Stimulated activated naive B cell treated with anti-CD40 and anti-IgM and Interleukin-4, amounts not matched to agents 10 μg/mL and 1 μg/mL and 100 μg/mL, for 72 hours (primary cell): ENCODE measurements at regions not wholly inside any gene's neighbourhood (a gene's known extent, or its start where the extent isn't known, plus 50 kb on each side); places are given as distances from the start of the nearest gene placed in this dataset.
"Not testable (repeated sequence)": the region's sequence is repeated elsewhere in the genome, so short reads cannot be mapped to it uniquely, and the experiment has no call there.

ENCODE experiments used
- ATAC-seq, 2 donors: fragments of 150-1000 bp; cut with Tn5 transposase; replicated peaks; 2 replicates each; pipeline ENCODE4 v1.10.0; 2021; ENCODE audit warnings: moderate library complexity in 1 of 2
- DNase-seq: peaks from one replicate; pipeline ENCODE4 v3.0.0; 2021
- H3K27ac Mint-ChIP-seq: one replicate; pipeline ENCODE4 v1.8.0; 2022; ENCODE audit warnings: mild to moderate bottlenecking, mixed read lengths
- H3K27me3 Mint-ChIP-seq, 2 donors: one replicate each; pipeline ENCODE4 v1.8.0; 2022; ENCODE audit warnings: mixed read lengths in 2 of 2
- H3K36me3 Mint-ChIP-seq, 2 donors: one replicate each; pipeline ENCODE4 v1.8.0; 2022; ENCODE audit warnings: mixed read lengths in 2 of 2, mild to moderate bottlenecking in 1 of 2
- H3K4me1 Mint-ChIP-seq, 2 donors: one replicate each; pipeline ENCODE4 v1.8.0; 2022; ENCODE audit warnings: mixed read lengths in 2 of 2, mild to moderate bottlenecking in 1 of 2
- H3K4me3 Mint-ChIP-seq, 2 donors: one replicate each; pipeline ENCODE4 v1.8.0; 2022; ENCODE audit warnings: mild to moderate bottlenecking in 2 of 2, mixed read lengths in 2 of 2, moderate library complexity in 1 of 2
- H3K9me3 Mint-ChIP-seq, 2 donors: one replicate each; pipeline ENCODE4 v1.8.0; 2022; ENCODE audit warnings: mixed read lengths in 2 of 2, mild to moderate bottlenecking in 1 of 2

GRCh38 chr17:77556383-77557061 is 402.0 kb upstream of the TNRC6C start:
- H3K4me1 Mint-ChIP-seq = peaks cover 5 to 12% of the 10 kb centered on the region in 2 donors
- no peaks in the 10 kb centered on the region for H3K36me3 Mint-ChIP-seq

GRCh38 chr17:77558846-77559626 is 399.5 kb upstream of the TNRC6C start:
- H3K4me3 Mint-ChIP-seq = no peak overlapping the region
- peaks cover 28 to 29% of the 10 kb centered on the region in 2 donors for H3K27me3 Mint-ChIP-seq
- ATAC-seq (no peak), DNase-seq (no peak)
- H3K27ac Mint-ChIP-seq = no peak overlapping the region
- no peaks in the 10 kb centered on the region for H3K36me3 Mint-ChIP-seq
- H3K4me1 Mint-ChIP-seq = peaks cover 2% of the 10 kb centered on the region in 2 donors
- no peaks in the 10 kb centered on the region for H3K9me3 Mint-ChIP-seq

More at GRCh38 chr17:77556383-77557061, 402.0 kb upstream of the TNRC6C start:
- ATAC-seq (no peak), DNase-seq (no peak)
- Mint-ChIP-seq H3K27ac (no peak overlapping the region), H3K9me3 (no peaks in the 10 kb centered on the region), H3K27me3 (peaks cover 19 to 29% of the 10 kb centered on the region in 2 donors), H3K4me3 (no peak overlapping the region)

DNA sequence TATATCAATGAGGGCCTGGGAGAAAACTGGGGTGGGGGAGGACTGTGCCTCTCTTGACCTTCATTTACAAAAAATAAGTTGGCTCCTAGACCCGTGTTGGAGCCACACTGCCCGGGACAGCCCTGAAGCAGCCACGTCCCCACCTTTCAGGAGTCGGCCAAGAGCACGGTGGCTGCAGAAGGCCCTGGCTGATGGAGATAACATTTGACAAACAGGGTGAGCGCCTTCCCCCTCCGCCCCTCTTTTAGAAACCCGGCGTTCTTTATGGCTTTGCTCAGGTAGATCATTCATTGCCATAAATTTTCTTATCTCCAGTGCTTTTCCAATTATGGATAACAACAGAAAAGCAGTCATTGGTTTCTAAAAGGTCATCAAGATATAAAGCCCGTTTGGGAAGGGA is 398.1 kb upstream of the TNRC6C start:
- Mint-ChIP-seq H3K4me1 (no peaks in the 10 kb centered on the region), H3K9me3 (no peaks in the 10 kb centered on the region), H3K4me3 (no peak overlapping the region), H3K27me3 (peaks cover 30 to 36% of the 10 kb centered on the region in 2 donors), H3K27ac (no peak overlapping the region), H3K36me3 (no peaks in the 10 kb centered on the region)
- ATAC-seq (no peak), DNase-seq (no peak)

DNA sequence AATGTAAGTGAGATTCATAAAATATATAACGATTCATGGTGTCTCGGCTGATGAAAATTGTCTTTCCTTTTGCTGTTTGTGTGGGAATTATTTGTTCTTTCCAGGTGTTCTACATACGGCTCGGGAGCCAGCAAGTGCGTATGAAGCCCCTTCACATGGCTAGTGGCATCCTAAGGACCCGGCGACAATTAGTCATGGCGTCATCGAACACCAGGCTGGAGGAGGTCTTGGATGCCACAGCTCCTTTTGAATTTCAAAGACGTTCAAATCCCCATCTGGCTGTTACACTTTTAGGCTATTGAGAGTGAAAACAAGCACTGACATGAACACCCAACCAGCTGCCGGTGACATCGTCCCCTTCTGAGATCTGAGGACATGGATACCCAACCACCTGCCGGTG is 397.7 kb upstream of the TNRC6C start:
- no peaks in the 10 kb centered on the region for H3K9me3 Mint-ChIP-seq
- H3K27ac Mint-ChIP-seq = no peak overlapping the region

DNA sequence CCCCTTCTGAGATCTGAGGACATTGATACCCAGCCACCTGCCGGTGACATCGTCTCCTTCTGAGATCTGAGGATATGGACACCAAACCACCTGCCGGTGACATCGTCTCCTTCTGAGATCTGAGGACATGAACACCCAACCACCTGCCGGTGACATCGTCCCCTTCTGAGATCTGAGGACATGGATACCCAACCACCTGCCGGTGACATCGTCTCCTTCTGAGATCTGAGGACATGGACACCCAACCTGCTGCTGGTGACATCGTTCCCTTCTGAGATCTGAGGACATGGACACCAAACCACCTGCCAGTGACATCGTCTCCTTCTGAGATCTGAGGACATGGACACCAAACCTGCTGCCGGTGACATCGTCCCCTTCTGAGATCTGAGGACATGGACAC is 396.1 kb upstream of the TNRC6C start:
- not testable (repeated sequence) for H3K36me3 Mint-ChIP-seq, H3K9me3 Mint-ChIP-seq, H3K27ac Mint-ChIP-seq, H3K4me1 Mint-ChIP-seq, H3K4me3 Mint-ChIP-seq, DNase-seq, ATAC-seq
- peaks cover 37% of the 10 kb centered on the region in 2 donors for H3K27me3 Mint-ChIP-seq

More for the DNA sequence above, 397.7 kb upstream of the TNRC6C start:
- peaks cover 0 to 2% of the 10 kb centered on the region in 2 donors for H3K4me1 Mint-ChIP-seq
- H3K36me3 Mint-ChIP-seq = no peaks in the 10 kb centered on the region
- peaks cover 34 to 40% of the 10 kb centered on the region in 2 donors for H3K27me3 Mint-ChIP-seq
- DNase-seq (no peak), ATAC-seq (no peak)
- H3K4me3 Mint-ChIP-seq = no peak overlapping the region

- ATAC-seq (no peak), DNase-seq (no peak)
- H3K9me3 Mint-ChIP-seq = no peaks in the 10 kb centered on the region
- no peaks in the 10 kb centered on the region for H3K36me3 Mint-ChIP-seq
- H3K4me1 Mint-ChIP-seq = peaks cover 0 to 6% of the 10 kb centered on the region in 2 donors
- no peak overlapping the region for H3K4me3 Mint-ChIP-seq
- H3K27me3 Mint-ChIP-seq = peaks cover 32% of the 10 kb centered on the region in 2 donors
- H3K27ac Mint-ChIP-seq = no peak overlapping the region
Measured at GRCh38 chr17:77563439-77564102, 394.9 kb upstream of the TNRC6C start.

DNA sequence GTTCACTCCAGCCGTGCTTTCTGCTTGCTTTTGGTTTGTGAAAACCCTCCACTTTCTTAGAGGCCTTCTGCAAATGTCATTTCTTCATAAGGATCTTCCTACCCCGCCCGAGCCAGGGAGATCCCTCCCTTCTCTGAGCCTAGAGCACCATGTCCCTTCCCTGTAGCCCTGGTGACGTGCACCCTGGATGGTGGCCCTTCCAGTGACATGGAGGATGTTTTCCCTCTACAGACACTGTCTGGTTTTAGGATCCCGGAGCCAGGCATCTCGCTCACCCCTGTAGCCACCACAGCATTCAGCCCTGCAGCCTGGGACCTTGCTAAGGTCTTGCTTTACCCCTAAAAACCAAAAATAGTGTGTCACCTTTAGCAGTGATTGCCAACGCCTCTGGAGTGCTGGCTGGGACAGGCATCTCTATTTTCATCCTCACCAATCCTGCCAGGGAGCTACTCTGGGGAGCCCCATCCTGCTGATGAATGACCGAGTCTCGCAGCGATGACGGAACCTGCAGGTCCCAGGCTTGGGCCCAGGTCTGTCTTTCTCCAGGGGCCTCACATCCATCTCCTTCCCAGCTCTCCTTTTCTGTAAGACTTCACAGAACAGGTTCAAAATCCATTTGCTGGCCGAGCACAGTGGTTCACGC is 394.1 kb upstream of the TNRC6C start:
- no peak for DNase-seq
- Mint-ChIP-seq H3K4me3 (no peak overlapping the region), H3K9me3 (no peaks in the 10 kb centered on the region), H3K36me3 (no peaks in the 10 kb centered on the region), H3K27me3 (peaks cover 30 to 35% of the 10 kb centered on the region in 2 donors), H3K4me1 (peaks cover 0 to 6% of the 10 kb centered on the region in 2 donors), H3K27ac (no peak overlapping the region)
- ATAC-seq = no peak

GRCh38 chr17:77565166-77565565 is 393.3 kb upstream of the TNRC6C start:
- Mint-ChIP-seq H3K27ac (no peak overlapping the region), H3K27me3 (peaks cover 33 to 35% of the 10 kb centered on the region in 2 donors), H3K9me3 (no peaks in the 10 kb centered on the region), H3K36me3 (no peaks in the 10 kb centered on the region), H3K4me1 (peaks cover 0 to 6% of the 10 kb centered on the region in 2 donors), H3K4me3 (no peak overlapping the region)
- DNase-seq = no peak
- ATAC-seq = no peak

DNA sequence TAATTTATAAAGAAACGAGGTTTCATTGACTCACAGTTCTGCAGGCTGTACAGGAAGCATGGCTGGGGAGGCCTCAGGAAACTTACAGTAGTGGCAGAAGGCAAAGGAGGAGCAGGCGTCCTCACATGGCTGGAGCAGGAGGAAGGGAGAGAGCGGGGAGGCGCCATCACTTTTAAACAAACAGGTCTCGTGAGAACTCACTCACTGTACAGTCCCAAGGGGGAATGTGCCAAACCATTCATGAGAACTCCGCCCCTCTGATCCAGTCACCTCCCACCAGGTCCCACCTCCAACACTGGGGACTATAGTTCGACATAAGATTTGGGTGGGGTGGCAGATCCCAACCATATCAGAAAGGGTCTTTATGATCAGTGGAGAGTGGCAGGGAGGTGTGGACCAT is 392.4 kb upstream of the TNRC6C start:
- H3K27ac Mint-ChIP-seq = no peak overlapping the region
- no peaks in the 10 kb centered on the region for H3K36me3 Mint-ChIP-seq
- no peak overlapping the region for H3K4me3 Mint-ChIP-seq
- peaks cover 37 to 42% of the 10 kb centered on the region in 2 donors for H3K27me3 Mint-ChIP-seq
- no peak for ATAC-seq
- no peaks in the 10 kb centered on the region for H3K9me3 Mint-ChIP-seq
- DNase-seq = no peak
- peaks cover 0 to 6% of the 10 kb centered on the region in 2 donors for H3K4me1 Mint-ChIP-seq

GRCh38 chr17:77566566-77567138 is 391.9 kb upstream of the TNRC6C start:
- no peak overlapping the region for H3K27ac Mint-ChIP-seq
- DNase-seq (no peak), ATAC-seq (no peak)
- H3K27me3 Mint-ChIP-seq = peaks cover 41 to 46% of the 10 kb centered on the region in 2 donors
- H3K4me1 Mint-ChIP-seq = peaks cover 3 to 11% of the 10 kb centered on the region in 2 donors
- no peaks in the 10 kb centered on the region for H3K9me3 Mint-ChIP-seq
- H3K4me3 Mint-ChIP-seq = no peak overlapping the region
- no peaks in the 10 kb centered on the region for H3K36me3 Mint-ChIP-seq

GRCh38 chr17:77568540-77568939 is 390.0 kb upstream of the TNRC6C start:
- no peaks in the 10 kb centered on the region for H3K9me3 Mint-ChIP-seq
- peaks cover 10 to 25% of the 10 kb centered on the region in 2 donors for H3K4me1 Mint-ChIP-seq
- H3K4me3 Mint-ChIP-seq = no peak overlapping the region
- DNase-seq (no peak), ATAC-seq (no peak)
- H3K27me3 Mint-ChIP-seq = peaks cover 48 to 64% of the 10 kb centered on the region in 2 donors
- H3K27ac Mint-ChIP-seq = no peak overlapping the region
- H3K36me3 Mint-ChIP-seq = no peaks in the 10 kb centered on the region

DNA sequence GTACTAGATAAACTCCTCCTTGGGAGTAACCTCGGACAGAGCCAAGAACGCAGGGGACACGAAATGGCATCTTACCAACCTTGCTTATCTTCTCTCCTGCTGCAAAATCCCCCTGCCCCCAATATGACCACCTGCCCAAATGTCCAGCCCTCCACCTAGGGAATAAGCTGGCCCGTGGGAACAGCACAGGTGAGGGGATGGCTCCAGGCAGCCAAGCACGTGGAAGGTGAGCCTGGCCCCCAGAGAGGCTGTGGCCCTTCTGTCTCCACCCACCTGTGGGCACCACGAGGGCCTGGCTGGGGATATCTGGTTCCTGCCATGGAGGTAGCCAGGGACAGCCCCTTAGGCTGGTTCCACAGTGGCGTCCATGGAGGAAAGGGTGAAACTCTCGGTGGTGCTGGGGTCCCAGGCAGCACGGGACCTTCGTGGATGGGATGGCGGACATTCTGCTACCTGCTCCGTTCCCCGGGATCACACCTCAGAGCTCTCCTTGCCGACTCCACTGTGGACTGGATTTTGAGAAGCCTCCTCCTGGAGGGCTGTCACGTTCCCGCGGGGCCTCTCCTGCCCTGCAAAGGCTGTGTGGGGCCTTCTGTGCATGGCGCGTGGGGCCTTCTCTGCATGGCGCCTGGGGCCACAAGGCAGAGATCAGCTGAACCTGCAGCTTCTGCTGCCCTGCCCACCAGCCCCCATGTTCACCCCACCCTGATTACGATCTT is 388.5 kb upstream of the TNRC6C start:
- Mint-ChIP-seq H3K27ac (no peak overlapping the region), H3K4me1 (peaks cover 10 to 37% of the 10 kb centered on the region in 2 donors), H3K27me3 (peaks cover 40 to 69% of the 10 kb centered on the region in 2 donors), H3K4me3 (no peak overlapping the region), H3K9me3 (no peaks in the 10 kb centered on the region), H3K36me3 (no peaks in the 10 kb centered on the region)
- no peak for DNase-seq
- ATAC-seq = no peak

GRCh38 chr17:77570565-77570898 is 388.0 kb upstream of the TNRC6C start:
- H3K4me3 Mint-ChIP-seq = no peak overlapping the region
- DNase-seq = no peak
- H3K27me3 Mint-ChIP-seq = peaks cover 38 to 67% of the 10 kb centered on the region in 2 donors
- H3K27ac Mint-ChIP-seq = no peak overlapping the region
- H3K36me3 Mint-ChIP-seq = no peaks in the 10 kb centered on the region
- H3K4me1 Mint-ChIP-seq = peaks cover 10 to 37% of the 10 kb centered on the region in 2 donors
- ATAC-seq = no peak
- H3K9me3 Mint-ChIP-seq = no peaks in the 10 kb centered on the region
